ENCODE measurements at regions not wholly inside any gene's neighbourhood (a gene's known extent, or its start where the extent isn't known, plus 50 kb on each side); places are given as distances from the start of the nearest gene placed in this dataset.

- H3K9me3 Mint-ChIP-seq (ENCODE audit: unreplicated experiment), result no peaks in the 10 kb centered on the region
- no peak for DNase-seq (ENCODE audit: extremely low spot score, unreplicated experiment)
- H3K4me3 Mint-ChIP-seq (ENCODE audit: unreplicated experiment), result no peak overlapping the region
- peaks cover 44% of the 10 kb centered on the region for H3K27me3 Mint-ChIP-seq (ENCODE audit: unreplicated experiment)
- peaks cover 4% of the 10 kb centered on the region for H3K4me1 Mint-ChIP-seq (ENCODE audit: unreplicated experiment)
- H3K27ac Mint-ChIP-seq (ENCODE audit: unreplicated experiment), result no peak overlapping the region
- TF ChIP-seq, protein P1, sequence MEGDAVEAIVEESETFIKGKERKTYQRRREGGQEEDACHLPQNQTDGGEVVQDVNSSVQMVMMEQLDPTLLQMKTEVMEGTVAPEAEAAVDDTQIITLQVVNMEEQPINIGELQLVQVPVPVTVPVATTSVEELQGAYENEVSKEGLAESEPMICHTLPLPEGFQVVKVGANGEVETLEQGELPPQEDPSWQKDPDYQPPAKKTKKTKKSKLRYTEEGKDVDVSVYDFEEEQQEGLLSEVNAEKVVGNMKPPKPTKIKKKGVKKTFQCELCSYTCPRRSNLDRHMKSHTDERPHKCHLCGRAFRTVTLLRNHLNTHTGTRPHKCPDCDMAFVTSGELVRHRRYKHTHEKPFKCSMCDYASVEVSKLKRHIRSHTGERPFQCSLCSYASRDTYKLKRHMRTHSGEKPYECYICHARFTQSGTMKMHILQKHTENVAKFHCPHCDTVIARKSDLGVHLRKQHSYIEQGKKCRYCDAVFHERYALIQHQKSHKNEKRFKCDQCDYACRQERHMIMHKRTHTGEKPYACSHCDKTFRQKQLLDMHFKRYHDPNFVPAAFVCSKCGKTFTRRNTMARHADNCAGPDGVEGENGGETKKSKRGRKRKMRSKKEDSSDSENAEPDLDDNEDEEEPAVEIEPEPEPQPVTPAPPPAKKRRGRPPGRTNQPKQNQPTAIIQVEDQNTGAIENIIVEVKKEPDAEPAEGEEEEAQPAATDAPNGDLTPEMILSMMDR (IDR thresholded peaks at IDR 0.05), result no peak
- H3K36me3 Mint-ChIP-seq (ENCODE audit: unreplicated experiment), result no peaks in the 10 kb centered on the region
Measured at GRCh38 chr7:1372671-1373379, 86.4 kb downstream of the MICALL2 start.

DNA sequence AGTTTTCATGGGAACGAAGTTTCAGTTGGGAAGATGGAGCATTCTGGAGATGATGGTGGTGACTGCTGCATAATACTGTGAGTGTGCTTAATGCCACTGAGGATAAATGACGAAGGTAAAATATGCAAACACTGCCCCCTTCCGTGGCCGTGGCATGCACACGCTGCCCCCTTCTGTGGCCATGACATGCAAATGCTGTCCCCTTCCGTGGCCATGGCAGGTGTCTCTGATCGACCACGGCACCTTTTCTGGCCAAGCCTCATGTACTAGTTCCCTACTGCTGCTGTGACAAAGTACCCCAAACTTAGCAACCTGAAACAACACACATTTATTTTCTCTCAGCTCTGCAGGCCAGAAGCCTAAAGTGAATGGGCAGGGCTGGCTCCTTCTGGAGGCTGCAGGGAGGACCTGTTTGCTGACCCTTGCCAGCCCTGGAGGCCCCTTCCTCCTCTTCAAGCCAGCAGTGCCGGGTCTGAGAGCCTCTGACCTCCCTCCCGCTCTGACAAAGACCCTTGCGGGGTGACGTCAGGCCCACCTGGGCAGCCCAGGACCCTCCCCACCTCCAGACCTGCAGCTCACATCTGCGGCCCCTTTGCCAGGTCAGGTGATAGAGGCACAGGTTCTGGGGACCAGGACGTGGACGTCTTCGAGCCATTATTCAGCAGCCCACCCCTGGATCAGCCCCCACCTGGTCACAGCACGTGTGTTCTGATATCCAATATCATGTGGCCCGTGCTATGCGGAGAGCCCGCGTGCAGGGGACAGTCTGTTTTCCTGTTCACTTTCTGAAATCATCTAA is 82.0 kb downstream of the MICALL2 start:
- TF ChIP-seq, protein P1 (IDR thresholded peaks at IDR 0.05), result no peak
- no peak for DNase-seq (ENCODE audit: extremely low spot score, unreplicated experiment)
- no peaks in the 10 kb centered on the region for H3K36me3 Mint-ChIP-seq (ENCODE audit: unreplicated experiment)
- H3K4me1 Mint-ChIP-seq (ENCODE audit: unreplicated experiment), result no peaks in the 10 kb centered on the region
- peaks cover 29% of the 10 kb centered on the region for H3K27me3 Mint-ChIP-seq (ENCODE audit: unreplicated experiment)
- H3K4me3 Mint-ChIP-seq (ENCODE audit: unreplicated experiment), result no peak overlapping the region
- no peak overlapping the region for H3K27ac Mint-ChIP-seq (ENCODE audit: unreplicated experiment)
- H3K9me3 Mint-ChIP-seq (ENCODE audit: unreplicated experiment), result no peaks in the 10 kb centered on the region

- no peaks in the 10 kb centered on the region for H3K4me1 Mint-ChIP-seq (ENCODE audit: unreplicated experiment)
- no peaks in the 10 kb centered on the region for H3K36me3 Mint-ChIP-seq (ENCODE audit: unreplicated experiment)
- no peaks in the 10 kb centered on the region for H3K9me3 Mint-ChIP-seq (ENCODE audit: unreplicated experiment)
- peaks cover 17% of the 10 kb centered on the region for H3K27me3 Mint-ChIP-seq (ENCODE audit: unreplicated experiment)
- no peak overlapping the region for H3K27ac Mint-ChIP-seq (ENCODE audit: unreplicated experiment)
- no peak overlapping the region for H3K4me3 Mint-ChIP-seq (ENCODE audit: unreplicated experiment)
- DNase-seq (ENCODE audit: extremely low spot score, unreplicated experiment), result no peak
- TF ChIP-seq, protein P1 (IDR thresholded peaks at IDR 0.05), result no peak
Measured at GRCh38 chr7:1378610-1379601, 80.4 kb downstream of the MICALL2 start.

DNA sequence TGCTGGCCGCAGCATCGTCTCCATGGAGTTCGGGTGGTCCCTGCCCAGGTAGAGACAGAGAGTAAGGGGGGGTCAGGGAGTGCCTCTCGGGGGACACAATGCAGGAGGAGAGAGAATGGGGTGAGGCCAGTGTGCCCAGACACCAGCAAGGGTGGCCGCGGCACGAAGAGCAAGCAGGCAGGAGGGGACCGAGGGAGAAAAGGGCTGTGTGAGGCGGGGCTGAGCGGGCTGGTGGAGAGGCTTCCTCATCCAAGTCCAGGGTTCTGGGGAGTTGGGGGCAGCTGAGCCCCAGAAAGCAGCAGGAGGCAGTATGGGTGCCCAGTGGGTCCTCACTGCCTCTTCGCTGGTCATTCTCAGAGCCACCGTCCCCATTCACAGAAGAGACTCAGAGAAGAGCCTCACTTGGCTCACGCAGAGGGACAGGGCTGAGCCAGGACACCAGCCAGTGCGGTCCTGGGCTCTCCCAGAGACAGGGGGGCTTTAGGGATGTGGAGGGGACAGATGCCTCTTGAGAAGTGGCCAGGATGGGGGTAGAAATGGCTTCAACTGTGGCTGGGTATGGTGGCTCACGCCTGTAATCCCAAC is 78.9 kb downstream of the MICALL2 start:
- peaks cover 23% of the 10 kb centered on the region for H3K27me3 Mint-ChIP-seq (ENCODE audit: unreplicated experiment)
- H3K27ac Mint-ChIP-seq (ENCODE audit: unreplicated experiment), result no peak overlapping the region
- H3K9me3 Mint-ChIP-seq (ENCODE audit: unreplicated experiment), result no peaks in the 10 kb centered on the region
- TF ChIP-seq, protein P1 (IDR thresholded peaks at IDR 0.05), result no peak
- no peaks in the 10 kb centered on the region for H3K4me1 Mint-ChIP-seq (ENCODE audit: unreplicated experiment)
- no peak overlapping the region for H3K4me3 Mint-ChIP-seq (ENCODE audit: unreplicated experiment)
- no peak for DNase-seq (ENCODE audit: extremely low spot score, unreplicated experiment)
- no peaks in the 10 kb centered on the region for H3K36me3 Mint-ChIP-seq (ENCODE audit: unreplicated experiment)

All from osteocyte (in vitro differentiated cells).